IPS-NIHi7 (cell line): ENCODE measurements at regions not wholly inside any gene's neighbourhood (a gene's known extent, or its start where the extent isn't known, plus 50 kb on each side); places are given as distances from the start of the nearest gene placed in this dataset.
"Not testable (repeated sequence)": the region's sequence is repeated elsewhere in the genome, so short reads cannot be mapped to it uniquely, and the experiment has no call there.

Experiments
- DNase-seq: peaks from one replicate; pipeline ENCODE4 v3.0.0; 2012; ENCODE audit warnings: mixed read lengths; ENCODE audit errors: extremely low spot score

DNA sequence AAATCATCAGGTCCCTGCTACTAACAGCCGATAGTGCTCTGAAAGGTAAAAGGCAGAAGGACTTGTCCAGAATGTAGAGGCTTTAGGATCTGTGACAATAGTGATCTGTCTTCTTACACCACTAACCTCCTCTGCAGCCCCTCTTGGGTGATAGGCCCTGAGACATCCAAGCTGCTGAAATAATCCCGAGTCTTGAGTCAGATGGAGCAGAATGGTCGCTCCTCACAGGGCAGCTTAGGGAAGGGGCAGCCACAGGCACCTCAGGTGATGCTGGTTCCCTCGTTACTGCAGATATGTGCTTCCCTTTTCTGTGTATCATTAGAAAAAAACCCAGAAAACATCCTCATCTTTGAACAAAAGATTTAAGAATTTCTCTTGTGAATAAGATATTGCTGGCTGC, 157.1 kb upstream of the DLX2 start:
- no peak for DNase-seq

DNA sequence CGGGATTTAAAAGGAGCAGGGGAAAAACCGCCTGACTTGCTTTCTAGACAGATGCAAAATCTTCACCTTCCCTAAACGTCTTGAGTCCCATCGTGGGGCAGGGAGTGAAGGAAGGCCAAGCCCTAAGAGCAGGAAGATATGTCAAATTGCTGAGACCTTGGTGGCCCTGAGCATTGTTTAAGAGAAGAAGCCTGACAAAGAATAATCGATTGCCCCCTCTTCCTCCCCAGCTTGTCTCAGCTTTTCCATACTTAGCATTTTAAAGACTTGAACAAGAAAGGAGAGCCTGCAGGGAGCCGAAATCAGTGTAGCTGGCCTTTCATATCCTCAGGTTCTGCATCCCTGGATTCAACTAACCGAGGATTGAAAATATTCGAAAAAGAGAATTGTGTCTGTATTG, 157.6 kb upstream of the DLX2 start:
- no peak for DNase-seq

DNA sequence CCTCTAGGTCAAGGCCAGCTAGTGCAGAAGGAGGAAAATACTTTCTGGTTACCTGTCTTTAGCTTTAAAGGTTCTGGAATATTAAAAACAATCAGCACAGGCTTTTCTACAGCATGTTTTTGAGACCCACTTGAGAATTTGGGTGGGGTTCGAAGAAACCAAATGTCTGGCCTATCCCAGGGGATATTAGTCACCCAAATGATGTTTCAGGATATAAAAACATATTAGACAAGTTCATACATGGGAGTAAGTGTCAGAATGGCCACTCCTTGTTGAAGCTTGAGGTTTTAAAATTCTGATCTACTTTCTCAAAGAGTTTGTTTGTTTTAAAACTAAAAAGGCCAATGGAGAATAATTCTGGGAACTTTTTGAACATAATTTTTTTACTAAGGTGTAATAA, 158.6 kb upstream of the DLX2 start:
- DNase-seq, result no peak

- DNase-seq, result no peak
These were observed 159.8 kb upstream of the DLX2 start for GRCh38 chr2:172262486-172262885.

DNA sequence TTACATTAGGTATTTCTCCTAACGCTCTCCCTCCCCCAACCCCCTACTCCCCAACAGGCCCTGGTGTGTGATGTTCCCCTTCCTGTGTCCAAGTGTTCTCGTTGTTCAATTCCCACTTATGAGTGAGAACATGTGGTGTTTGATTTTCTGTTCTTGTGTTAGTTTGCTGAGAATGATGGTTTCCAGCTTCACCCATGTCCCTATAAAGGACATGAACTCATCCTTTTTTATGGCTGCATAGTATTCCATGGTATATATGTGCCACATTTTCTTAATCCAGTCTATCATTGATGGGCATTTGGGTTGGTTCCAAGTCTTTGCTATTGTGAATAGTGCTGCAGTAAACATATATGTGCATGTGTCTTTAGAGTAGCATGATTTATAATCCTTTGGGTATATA, 162.1 kb upstream of the DLX2 start:
- not testable (repeated sequence) for DNase-seq

DNA sequence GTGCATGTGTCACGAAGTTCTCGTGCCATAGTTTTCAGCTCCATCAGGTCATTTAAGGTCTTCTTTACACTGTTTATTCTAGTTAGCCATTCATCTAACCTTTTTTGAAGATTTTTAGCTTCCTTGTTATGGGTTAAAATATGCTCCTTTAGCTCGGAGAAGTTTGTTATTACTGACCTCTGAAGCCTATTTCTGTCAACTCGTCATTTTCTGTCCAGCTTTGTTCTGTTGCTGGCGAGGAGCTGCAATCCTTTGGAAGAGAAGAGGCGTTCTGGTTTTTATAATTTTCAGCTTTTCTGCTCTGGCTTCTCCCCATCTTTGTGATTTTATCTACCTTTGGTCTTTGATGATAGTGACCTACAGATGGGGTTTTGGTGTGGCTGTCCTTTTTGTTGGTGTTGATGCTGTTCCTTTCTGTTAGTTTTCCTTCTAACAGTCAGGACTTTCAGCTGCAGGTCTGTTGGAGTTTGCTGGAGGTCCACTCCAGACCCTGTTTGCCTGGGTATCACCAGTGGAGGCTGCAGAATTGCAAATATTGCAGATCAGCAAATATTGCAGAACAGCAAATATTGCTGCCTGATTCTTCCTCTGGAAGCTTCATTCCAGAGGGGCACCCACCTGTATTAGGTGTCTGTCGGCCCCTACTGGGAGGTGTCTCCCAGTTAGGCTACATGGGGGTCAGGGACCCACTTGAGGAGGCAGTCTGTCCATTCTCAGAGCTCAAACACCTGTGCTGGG, 157.7 kb upstream of the ITGA6 start:
- not testable (repeated sequence) for DNase-seq

GRCh38 chr2:172270278-172271079, 156.9 kb upstream of the ITGA6 start:
- DNase-seq, result no peak

DNA sequence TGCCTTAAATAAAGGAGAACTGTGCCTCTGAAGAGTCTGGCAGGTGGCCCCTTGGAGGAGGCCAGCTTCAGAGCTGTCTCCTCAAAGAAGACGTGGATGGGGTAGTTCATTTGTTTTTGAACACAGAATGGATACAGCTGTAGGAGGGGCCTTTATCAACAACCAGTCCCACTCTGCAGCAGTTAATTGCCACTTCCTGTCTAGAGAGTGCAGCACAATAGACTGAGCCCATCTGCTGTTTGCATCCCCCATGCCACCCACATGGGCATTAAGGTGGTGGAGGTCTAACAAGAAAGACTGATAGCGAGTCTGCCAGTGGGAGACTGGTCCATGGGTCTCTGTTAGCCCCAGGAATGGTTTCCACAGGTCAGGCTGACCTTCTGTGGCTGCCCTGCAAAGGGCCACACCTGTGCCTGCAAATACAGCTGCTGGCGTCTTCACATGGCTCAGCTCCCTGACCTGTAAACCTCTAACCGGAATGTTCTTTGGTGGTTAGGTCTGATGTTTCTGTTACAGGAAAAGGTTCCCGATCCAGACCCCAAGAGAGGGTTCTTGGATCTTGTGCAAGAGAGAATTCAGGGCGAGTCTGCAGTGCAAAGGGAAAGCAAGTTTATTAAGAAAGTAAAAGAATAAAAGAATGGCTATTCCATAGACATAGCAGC, 153.3 kb upstream of the ITGA6 start:
- DNase-seq, result no peak

- no peak for DNase-seq
These were observed 152.1 kb upstream of the ITGA6 start for GRCh38 chr2:172275239-172275638.

GRCh38 chr2:172276961-172277360, 150.4 kb upstream of the ITGA6 start:
- no peak for DNase-seq

DNA sequence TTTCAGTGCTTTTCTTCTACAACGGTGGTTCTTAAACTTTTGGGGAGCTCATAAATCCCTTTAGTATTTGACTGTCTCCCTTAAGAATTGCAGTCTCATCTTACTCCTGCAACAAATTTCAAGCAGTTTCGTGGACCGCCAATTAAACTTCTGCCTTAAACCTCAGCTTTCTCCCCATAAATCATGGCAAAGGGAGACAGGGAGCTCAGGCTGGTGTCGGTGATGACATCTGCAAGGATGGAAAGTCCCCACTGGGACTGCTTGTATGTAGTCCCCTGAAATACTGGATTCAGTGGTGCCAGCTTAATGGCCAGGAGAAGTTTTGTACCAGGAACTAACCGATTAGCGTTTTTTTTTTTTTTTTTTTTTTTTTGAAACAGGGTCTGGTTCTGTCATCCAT, 148.7 kb upstream of the ITGA6 start:
- DNase-seq, result no peak

DNA sequence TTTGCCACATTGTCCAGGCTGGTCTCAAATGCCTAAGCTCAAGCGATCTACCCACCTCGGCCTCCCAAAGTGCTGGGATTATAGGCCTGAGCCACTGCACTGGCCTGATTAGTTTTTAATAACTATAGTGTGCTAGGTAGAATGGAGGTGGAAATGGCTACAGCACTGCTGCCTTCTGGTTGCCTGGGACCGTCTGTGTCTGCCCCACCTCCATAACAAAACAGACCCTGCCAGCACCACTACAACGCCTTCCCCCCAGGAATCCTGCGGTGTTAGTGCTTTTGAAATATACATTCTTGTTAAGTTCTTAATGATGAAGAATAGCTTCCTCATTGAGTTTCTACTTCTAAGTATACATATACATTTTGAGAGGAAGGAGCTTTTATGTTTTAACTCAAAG, 148.2 kb upstream of the ITGA6 start:
- no peak for DNase-seq

GRCh38 chr2:172279813-172280212, 147.6 kb upstream of the ITGA6 start:
- no peak for DNase-seq

DNA sequence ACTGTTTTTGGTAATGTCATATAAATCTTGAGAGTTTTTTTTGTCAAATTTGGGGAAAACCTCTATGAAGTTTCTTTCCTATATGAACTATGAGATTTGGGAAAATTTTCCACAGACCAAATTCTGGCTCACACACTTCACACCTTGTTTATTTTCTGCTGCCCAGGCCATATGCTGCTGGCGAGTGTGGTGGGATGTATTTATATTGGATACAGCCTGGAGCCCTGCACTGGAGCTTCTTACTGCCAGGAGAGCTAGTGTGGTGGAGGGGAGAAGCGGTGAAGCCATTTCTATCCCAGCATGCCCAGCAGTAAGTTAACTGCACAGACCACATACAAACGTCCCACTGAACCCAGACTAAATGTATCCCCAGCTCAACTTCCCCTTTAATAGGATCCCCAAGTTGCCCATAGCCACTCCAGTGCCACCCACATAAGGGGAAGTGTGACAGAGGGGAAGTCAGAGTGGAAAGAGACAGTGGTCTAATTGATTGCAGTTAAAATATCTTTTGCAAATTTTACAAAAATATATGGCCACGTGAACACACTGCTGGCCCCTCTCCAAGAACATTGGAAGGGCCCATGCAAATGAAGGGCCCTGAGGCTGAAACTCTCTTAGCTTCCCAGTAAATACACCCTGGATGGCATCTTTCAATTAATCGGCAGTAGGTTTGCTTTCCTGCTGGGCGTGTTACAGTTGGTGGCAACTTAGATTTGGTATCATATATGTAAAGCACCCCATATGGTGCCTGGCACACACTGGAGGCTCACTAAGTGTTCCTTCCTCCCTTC, 146.6 kb upstream of the ITGA6 start:
- DNase-seq, result no peak

DNA sequence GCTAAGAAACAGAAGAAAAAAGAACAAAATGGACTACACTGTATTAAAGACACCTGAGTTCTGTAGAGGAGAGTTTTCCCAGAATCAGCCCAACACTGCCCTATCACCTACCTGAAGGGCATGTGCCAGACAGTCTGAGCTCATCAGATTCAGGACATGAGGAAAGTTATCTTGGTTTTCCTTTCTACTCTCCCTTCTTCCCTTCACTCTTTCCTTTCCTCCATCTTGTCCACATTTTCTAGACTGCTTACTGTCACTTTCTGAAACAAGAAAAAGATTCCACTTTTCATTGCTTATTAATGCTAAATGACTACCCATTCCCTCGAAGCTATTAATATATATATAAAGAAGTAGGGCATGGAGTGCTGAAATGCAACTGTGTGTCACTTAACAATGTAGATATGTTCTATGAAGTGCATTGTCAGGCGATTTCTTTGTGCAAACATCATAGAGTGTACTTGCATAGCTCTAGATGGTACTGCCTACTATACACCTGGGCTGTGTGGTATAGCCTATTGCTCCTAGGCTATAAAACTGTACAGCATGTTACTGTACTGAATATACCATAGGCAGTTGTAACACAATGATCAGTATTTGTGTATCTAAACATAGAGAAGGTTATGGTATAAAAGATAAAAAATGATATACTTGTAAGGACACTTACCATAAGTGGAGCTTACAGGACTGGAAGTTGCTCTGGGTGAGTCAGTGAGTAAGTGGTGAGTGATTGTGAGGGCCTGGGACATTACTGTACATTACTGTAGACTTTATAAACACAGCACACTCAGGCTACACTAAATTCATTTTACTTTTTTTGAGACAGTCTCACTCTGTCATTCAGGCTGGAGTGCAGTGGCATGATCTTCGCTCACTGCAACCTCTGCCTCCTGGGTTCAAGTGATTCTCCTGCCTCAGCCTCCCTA, 145.5 kb upstream of the ITGA6 start:
- DNase-seq, result no peak

DNA sequence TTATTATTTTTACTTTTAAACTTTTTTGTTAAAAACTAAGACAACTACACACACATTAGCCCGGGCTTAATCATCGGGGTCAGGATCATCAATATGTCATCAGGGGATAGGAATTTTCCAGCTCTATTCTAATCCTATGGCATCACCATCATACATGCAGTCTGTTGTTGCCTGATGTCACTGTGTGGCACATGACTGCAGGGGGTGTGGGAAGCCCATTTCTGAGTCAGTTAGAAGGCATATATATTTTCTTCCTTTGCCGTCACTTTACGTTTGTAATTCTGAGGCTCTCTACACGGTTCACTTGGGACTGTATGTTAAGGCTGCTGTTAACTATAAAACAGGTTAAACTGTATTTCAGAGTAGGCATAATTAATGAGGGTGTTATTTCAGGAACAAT, 144.4 kb upstream of the ITGA6 start:
- no peak for DNase-seq

GRCh38 chr2:172283476-172283875, 143.9 kb upstream of the ITGA6 start:
- DNase-seq, result no peak

DNA sequence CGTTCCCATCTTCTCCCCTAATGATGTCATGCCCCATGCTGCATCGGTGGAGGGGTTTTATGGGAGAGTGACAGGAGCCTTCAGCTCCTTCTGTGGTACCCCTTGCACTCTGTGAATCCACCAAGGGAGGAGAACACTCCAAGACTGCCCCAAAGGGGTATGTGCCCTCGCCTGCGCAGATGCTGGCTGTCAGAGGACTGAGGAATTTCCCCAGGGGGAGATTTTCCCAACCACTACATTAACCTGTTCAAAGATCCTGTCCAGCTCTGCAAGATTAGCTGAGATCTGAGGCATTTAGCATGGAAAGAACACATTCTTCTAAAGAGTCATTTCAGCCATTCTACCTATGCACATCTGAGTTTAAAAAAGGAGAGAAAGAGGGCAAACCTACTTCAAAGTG, 143.2 kb upstream of the ITGA6 start:
- no peak for DNase-seq

GRCh38 chr2:172285010-172285621, 142.3 kb upstream of the ITGA6 start:
- peak; percentile 41 for DNase-seq

DNA sequence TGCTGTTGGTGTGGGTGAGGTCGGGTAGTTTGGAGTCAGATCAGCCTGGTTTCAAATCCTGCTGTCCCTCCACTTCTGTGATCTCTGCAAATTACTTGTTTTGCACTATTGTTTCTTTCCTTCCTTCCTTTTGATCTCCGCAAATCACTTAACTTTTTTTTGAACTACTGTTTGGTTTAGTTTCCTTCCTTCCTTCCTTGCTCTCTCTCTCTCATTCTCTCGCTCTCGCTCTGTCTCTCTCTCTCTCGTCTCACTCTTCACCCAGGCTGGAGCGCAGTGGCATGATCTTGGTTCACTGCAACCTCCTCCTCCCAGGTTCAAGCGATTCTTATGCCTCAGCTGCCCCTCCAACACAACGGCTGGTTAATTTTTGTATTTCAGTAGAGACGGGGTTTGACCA, 141.6 kb upstream of the ITGA6 start:
- DNase-seq, result no peak
